Stomach (tissue), 8 donors: ENCODE measurements at regions not wholly inside any gene's neighbourhood (a gene's known extent, or its start where the extent isn't known, plus 50 kb on each side); places are given as distances from the start of the nearest gene placed in this dataset.

Experiments used
- DNase-seq, 2 donors: peaks; one replicate each; pipeline versions ENCODE4 v3.0.0 to v3.0.0-alpha.2; 2013 to 2019
- H3K27ac ChIP-seq, 5 donors: fragments of 200-600 bp in 4 of 5; sonication (generic) in 4 of 5; one replicate each; pipeline ENCODE4 v1.5.1; 2013 to 2019; ENCODE audit warnings: mild to moderate bottlenecking in 1 of 5, moderate library complexity in 1 of 5
- H3K27me3 ChIP-seq, 3 donors: fragments of 200-600 bp; sonication (generic); one replicate each; pipeline ENCODE4 v1.5.1; 2017 to 2019; ENCODE audit warnings: mixed run types in 1 of 3
- H3K36me3 ChIP-seq, 4 donors: fragments of 200-600 bp; sonication (generic); 1 replicate in 3 of 4; 2 replicates in 1 of 4; pipeline ENCODE4 v1.5.1; 2016 to 2019
- H3K4me1 ChIP-seq, 4 donors: fragments of 200-600 bp; sonication (generic); one replicate each; pipeline ENCODE4 v1.5.1; 2016 to 2019
- H3K4me3 ChIP-seq, 4 donors: fragments of 200-600 bp; sonication (generic) in 3 of 4; one replicate each; pipeline ENCODE4 v1.5.1; 2016 to 2019; ENCODE audit warnings: mild to moderate bottlenecking in 1 of 4
- H3K9me3 ChIP-seq, 4 donors: fragments of 200-600 bp; sonication (generic); one replicate each; pipeline ENCODE4 v1.5.1; 2016 to 2019
- CTCF ChIP-seq, 7 experiments: fragments of 450-650 bp in 4 of 7; fragments of 200-600 bp in 3 of 7; sonication (generic) in 3 of 7; IDR thresholded peaks; one replicate each; pipeline ENCODE4 v1.5.1; 2016 to 2019; ENCODE audit warnings: antibody characterized with exemption in 7 of 7, control low read depth in 2 of 7, mild to moderate bottlenecking in 1 of 7
- EP300 ChIP-seq: sonication (generic); formaldehyde crosslinking; IDR thresholded peaks from one replicate; pipeline ENCODE4 v1.6.1; 2017; ENCODE audit warnings: antibody characterized with exemption
- POLR2A ChIP-seq, 4 donors: fragments of 450-650 bp; IDR thresholded peaks; one replicate each; pipeline ENCODE4 v1.6.1; 2016; ENCODE audit warnings: antibody characterized with exemption in 4 of 4, control low read depth in 2 of 4, mild to moderate bottlenecking in 1 of 4, moderate library complexity in 1 of 4
- POLR2AphosphoS5 ChIP-seq, 3 donors: sonication (generic); formaldehyde crosslinking; IDR thresholded peaks; one replicate each; pipeline ENCODE4 v1.6.1; 2016; ENCODE audit warnings: antibody characterized with exemption in 3 of 3
- WGBS, 5 donors: extraction: QIAGEN DNeasy Blood & Tissue Kit in 3 of 5; methylation state at CpG; one replicate each; pipeline versions ENCODE4 v1.1.5 to v1.1.7; 2013 to 2018; 5-methylcytosine and 5-hydroxymethylcytosine counted together
- intact Hi-C: fragments of 100-400 bp; cut with DNase I; formaldehyde crosslinking; loops from one replicate; pipeline ENCODE4 v1.15.1; 2023; ENCODE audit warnings: low total_unique reads
- donor health status: healthy with polysubstance abuse.
- donor health status: Bipolar disorder and iron deficiency.
- donor health status: healthy.

- Histone ChIP-seq H3K4me3 (no peak overlapping the region), H3K4me1 (peaks cover 12 to 53% (median 24%) of the 10 kb centered on the region in 4 donors), H3K27ac (peak overlapping the region; percentile 74 to 85 (median 76)), H3K27me3 (no peaks in the 10 kb centered on the region), H3K36me3 (no peaks in the 10 kb centered on the region), H3K9me3 (no peaks in the 10 kb centered on the region)
- TF ChIP-seq POLR2AphosphoS5 (IDR thresholded peaks at IDR 0.05) (peak in 2 of 3 donors; percentile 2 to 45), EP300 (no peak), CTCF (IDR thresholded peaks at IDR 0.05) (no peak), POLR2A (IDR thresholded peaks at IDR 0.05) (no peak)
- 25 to 55% (median 38%) methylated on average over 9 of the region's 9 CpGs for WGBS, 5 donors
- intact Hi-C loops: no loop called here
- DNase-seq: no peak
Measured at GRCh38 chr5:17113174-17113958, 104.1 kb upstream of the BASP1 start.

GRCh38 chr5:17114233-17114632 lies 103.2 kb upstream of the BASP1 start:
- intact Hi-C loops: no loop called here
- Histone ChIP-seq H3K27ac (peak overlapping the region; percentile 75 to 87 (median 84)), H3K36me3 (no peaks in the 10 kb centered on the region), H3K9me3 (no peaks in the 10 kb centered on the region), H3K4me1 (peaks cover 14 to 60% (median 24%) of the 10 kb centered on the region in 4 donors), H3K4me3 (no peak overlapping the region), H3K27me3 (no peaks in the 10 kb centered on the region)
- DNase-seq: peak; percentile 66 to 86
- TF ChIP-seq POLR2AphosphoS5 (IDR thresholded peaks at IDR 0.05) (peak in 2 of 3 donors; percentile 75 to 81), POLR2A (IDR thresholded peaks at IDR 0.05) (no peak)
- 27 to 59% (median 45%) methylated on average over 6 of the region's 6 CpGs for WGBS, 5 donors

GRCh38 chr5:17114715-17115599 lies 102.5 kb upstream of the BASP1 start:
- WGBS, 5 donors: 40 to 66% (median 50%) methylated on average over 6 of the region's 6 CpGs
- Histone ChIP-seq H3K36me3 (no peaks in the 10 kb centered on the region), H3K27ac (peak overlapping the region; percentile 60 to 85 (median 76)), H3K27me3 (no peaks in the 10 kb centered on the region), H3K4me1 (peaks cover 15 to 67% (median 24%) of the 10 kb centered on the region in 4 donors), H3K4me3 (no peak overlapping the region), H3K9me3 (no peaks in the 10 kb centered on the region)
- intact Hi-C loops: no loop called here
- TF ChIP-seq POLR2AphosphoS5 (IDR thresholded peaks at IDR 0.05) (no peak), CTCF (IDR thresholded peaks at IDR 0.05) (no peak), EP300 (no peak), POLR2A (IDR thresholded peaks at IDR 0.05) (no peak)
- DNase-seq: no peak

GRCh38 chr5:17115855-17116254 lies 101.6 kb upstream of the BASP1 start:
- H3K27me3 ChIP-seq: no peaks in the 10 kb centered on the region
- WGBS, 5 donors: 37 to 75% (median 49%) methylated on average over 3 of the region's 3 CpGs
- no peak for TF ChIP-seq POLR2AphosphoS5 (IDR thresholded peaks at IDR 0.05)
- TF ChIP-seq EP300: no peak
- TF ChIP-seq POLR2A (IDR thresholded peaks at IDR 0.05): no peak
- no peak for TF ChIP-seq CTCF (IDR thresholded peaks at IDR 0.05)
- DNase-seq: no peak
- no peaks in the 10 kb centered on the region for H3K36me3 ChIP-seq
- no peak overlapping the region for H3K4me3 ChIP-seq
- H3K27ac ChIP-seq: peak overlapping the region; percentile 70 to 85 (median 76)
- H3K9me3 ChIP-seq: no peaks in the 10 kb centered on the region
- intact Hi-C loops: no loop called here
- H3K4me1 ChIP-seq: peaks cover 19 to 70% (median 27%) of the 10 kb centered on the region in 4 donors
